Astrocyte (in vitro differentiated cells and primary cell): ENCODE measurements at regions not wholly inside any gene's neighbourhood (a gene's known extent, or its start where the extent isn't known, plus 50 kb on each side); places are given as distances from the start of the nearest gene placed in this dataset.
"Not testable (repeated sequence)": the region's sequence is repeated elsewhere in the genome, so short reads cannot be mapped to it uniquely, and the experiment has no call there.

Experiments
- DNase-seq: peaks from one replicate; pipeline ENCODE4 v3.0.0-alpha.2; 2010; ENCODE audit warnings: low read depth
- FAIRE-seq: peaks from 2 replicates; lab custom pipeline; 2011; peaks lifted over from hg19 to GRCh38; lab: Jason Lieb, UNC
- H2AFZ ChIP-seq: 2 replicates; pipeline ENCODE4 v1.6.0; 2012; ENCODE audit warnings: low read depth, low read length, inconsistent platforms
- H3K27ac ChIP-seq: 2 replicates; pipeline ENCODE4 v1.5.1; 2011; ENCODE audit warnings: low read depth, low read length, inconsistent platforms
- H3K27me3 ChIP-seq: 2 replicates; pipeline ENCODE4 v1.6.0; 2011; ENCODE audit warnings: low read length, inconsistent platforms; ENCODE audit not compliant: insufficient read depth
- H3K36me3 ChIP-seq: 2 replicates; pipeline ENCODE4 v1.5.1; 2011; ENCODE audit warnings: low read length, inconsistent platforms; ENCODE audit not compliant: insufficient read depth
- H3K4me1 ChIP-seq: 2 replicates; pipeline ENCODE4 v1.5.1; 2011; ENCODE audit warnings: low read length, inconsistent platforms; ENCODE audit not compliant: insufficient read depth
- H3K4me2 ChIP-seq: 2 replicates; pipeline ENCODE4 v1.6.0; 2012; ENCODE audit warnings: low read length, inconsistent platforms
- H3K4me3 ChIP-seq: 2 replicates; pipeline ENCODE4 v1.5.1; 2011; ENCODE audit warnings: low read depth, mild to moderate bottlenecking, low read length, inconsistent platforms; ENCODE audit not compliant: insufficient read depth
- H3K79me2 ChIP-seq: 2 replicates; pipeline ENCODE4 v1.6.0; 2012; ENCODE audit warnings: mild to moderate bottlenecking, low read length, inconsistent platforms; ENCODE audit not compliant: insufficient read depth
- H3K9ac ChIP-seq: 2 replicates; pipeline ENCODE4 v1.6.0; 2012; ENCODE audit warnings: mild to moderate bottlenecking, low read length, inconsistent platforms
- H3K9me3 ChIP-seq: 2 replicates; pipeline ENCODE4 v1.5.1; 2012; ENCODE audit warnings: low read depth, mild to moderate bottlenecking, low read length, inconsistent platforms; ENCODE audit not compliant: insufficient read depth
- H4K20me1 ChIP-seq: 2 replicates; pipeline ENCODE4 v1.6.0; 2012; ENCODE audit warnings: low read length, inconsistent platforms; ENCODE audit not compliant: insufficient read depth
- H3K27ac Mint-ChIP-seq: one replicate; pipeline ENCODE4 v1.8.0; 2021; ENCODE audit warnings: mild to moderate bottlenecking, mixed read lengths; ENCODE audit not compliant: unreplicated experiment
- H3K27me3 Mint-ChIP-seq: one replicate; pipeline ENCODE4 v1.8.0; 2021; ENCODE audit warnings: low read depth, mixed read lengths; ENCODE audit not compliant: unreplicated experiment
- H3K36me3 Mint-ChIP-seq: one replicate; pipeline ENCODE4 v1.8.0; 2021; ENCODE audit warnings: low read depth, mixed read lengths; ENCODE audit not compliant: unreplicated experiment
- H3K4me1 Mint-ChIP-seq: one replicate; pipeline ENCODE4 v1.8.0; 2021; ENCODE audit warnings: low read depth, mixed read lengths; ENCODE audit not compliant: unreplicated experiment
- H3K4me3 Mint-ChIP-seq: one replicate; pipeline ENCODE4 v1.8.0; 2021; ENCODE audit warnings: mild to moderate bottlenecking, moderate library complexity, mixed read lengths; ENCODE audit not compliant: unreplicated experiment
- H3K9me3 Mint-ChIP-seq: one replicate; pipeline ENCODE4 v1.8.0; 2021; ENCODE audit warnings: mild to moderate bottlenecking, mixed read lengths; ENCODE audit not compliant: unreplicated experiment
- EZH2 ChIP-seq: IDR thresholded peaks from 2 replicates; pipeline ENCODE4 v1.6.1; 2012; ENCODE audit warnings: mild to moderate bottlenecking, low read length, inconsistent platforms; ENCODE audit not compliant: insufficient read depth

DNA sequence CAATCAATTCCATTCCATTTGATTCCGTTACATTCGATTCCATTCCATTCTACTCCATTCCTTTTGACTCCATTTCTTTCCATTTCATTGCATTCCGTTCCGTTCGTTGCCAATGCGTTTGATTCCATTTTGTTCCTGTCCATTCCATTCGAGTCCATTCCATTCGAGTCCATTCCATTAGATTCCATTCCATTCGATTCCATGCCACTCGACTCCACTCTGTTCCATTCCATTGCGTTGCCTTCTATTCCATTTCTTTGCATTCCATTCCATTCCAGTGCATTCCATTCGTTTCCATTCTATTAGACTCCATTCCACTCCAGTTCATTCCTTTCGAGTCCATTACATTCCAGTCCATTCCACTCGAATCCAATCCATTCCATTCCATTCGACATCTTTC lies 2587.5 kb upstream of the TPTE start:
- Histone ChIP-seq H3K4me1 (no peaks in the 10 kb centered on the region), H3K4me3 (no peak overlapping the region), H3K79me2 (no peaks in the 10 kb centered on the region), H3K9me3 (peaks cover 67% of the 10 kb centered on the region), H3K4me2 (no peak overlapping the region), H3K27ac (no peak overlapping the region), H3K9ac (no peak overlapping the region), H2AFZ (no peak overlapping the region), H3K36me3 (no peaks in the 10 kb centered on the region), H3K27me3 (no peaks in the 10 kb centered on the region), H4K20me1 (no peaks in the 10 kb centered on the region)
- H3K27me3 Mint-ChIP-seq, result no peaks in the 10 kb centered on the region
- FAIRE-seq (no peak), DNase-seq (no peak)
- peaks cover 98% of the 10 kb centered on the region for H3K9me3 Mint-ChIP-seq
- no peaks in the 10 kb centered on the region for H3K4me1 Mint-ChIP-seq
- H3K4me3 Mint-ChIP-seq, result no peak overlapping the region
- H3K36me3 Mint-ChIP-seq, result no peaks in the 10 kb centered on the region
- no peak for TF ChIP-seq EZH2
- no peak overlapping the region for H3K27ac Mint-ChIP-seq

DNA sequence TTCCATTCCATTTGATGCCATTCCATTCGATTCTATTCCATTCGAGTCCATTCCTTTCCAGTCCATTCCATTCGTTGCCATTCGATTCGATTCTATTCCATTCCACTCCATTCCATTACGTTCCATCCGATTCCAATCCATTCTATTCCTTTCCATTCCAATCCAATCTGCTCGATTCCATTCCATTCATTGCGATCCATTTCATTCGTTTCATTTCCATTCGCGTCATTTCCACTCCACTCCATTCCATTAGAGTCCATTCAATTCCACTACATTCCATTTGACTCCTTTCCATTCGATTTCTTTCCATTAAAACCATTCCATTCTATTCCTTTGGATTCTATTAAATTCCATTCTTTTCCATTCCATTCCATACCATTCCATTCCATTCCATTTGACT lies 2584.1 kb upstream of the TPTE start:
- not testable (repeated sequence) for H3K27ac Mint-ChIP-seq, H3K4me2 ChIP-seq, H3K79me2 ChIP-seq, H3K36me3 ChIP-seq, H3K9ac ChIP-seq, H3K27ac ChIP-seq, DNase-seq, H3K27me3 ChIP-seq, H3K4me3 Mint-ChIP-seq, H3K27me3 Mint-ChIP-seq, H2AFZ ChIP-seq, H3K4me1 Mint-ChIP-seq, H4K20me1 ChIP-seq, H3K36me3 Mint-ChIP-seq, FAIRE-seq, H3K4me1 ChIP-seq, H3K4me3 ChIP-seq
- H3K9me3 Mint-ChIP-seq, result peaks cover 100% of the 10 kb centered on the region
- H3K9me3 ChIP-seq, result peaks cover 75% of the 10 kb centered on the region

- H3K4me1 Mint-ChIP-seq, H3K36me3 ChIP-seq, H3K27me3 ChIP-seq, H3K4me2 ChIP-seq, H3K4me1 ChIP-seq, H3K9ac ChIP-seq, H2AFZ ChIP-seq, FAIRE-seq, H3K79me2 ChIP-seq, H3K4me3 Mint-ChIP-seq, H3K27me3 Mint-ChIP-seq, DNase-seq, H3K27ac Mint-ChIP-seq, H4K20me1 ChIP-seq, H3K36me3 Mint-ChIP-seq, H3K4me3 ChIP-seq, H3K27ac ChIP-seq: not testable (repeated sequence)
- H3K9me3 ChIP-seq, result peaks cover 75% of the 10 kb centered on the region
- peaks cover 100% of the 10 kb centered on the region for H3K9me3 Mint-ChIP-seq
Observed at GRCh38 chr21:7938223-7938622, 2583.2 kb upstream of the TPTE start.

DNA sequence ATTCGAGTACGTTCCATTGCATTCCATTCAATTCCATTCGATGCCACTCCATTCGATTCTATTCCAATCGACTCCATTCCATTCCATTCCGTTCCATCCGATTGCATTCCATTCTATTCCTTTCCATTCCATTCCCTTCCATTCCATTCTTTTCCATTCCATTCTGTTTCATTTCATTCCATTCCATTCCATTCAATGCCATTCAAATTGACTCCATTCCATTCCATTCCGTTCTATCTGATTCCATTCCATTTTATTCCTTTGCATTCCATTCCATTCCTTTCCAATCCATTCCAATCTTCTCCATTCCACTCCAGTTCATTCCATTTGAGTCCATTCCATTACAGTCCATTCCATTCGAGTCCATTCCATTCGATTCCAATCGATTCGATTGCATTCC lies 2580.0 kb upstream of the TPTE start:
- peaks cover 100% of the 10 kb centered on the region for H3K9me3 Mint-ChIP-seq
- not testable (repeated sequence) for H3K9ac ChIP-seq

DNA sequence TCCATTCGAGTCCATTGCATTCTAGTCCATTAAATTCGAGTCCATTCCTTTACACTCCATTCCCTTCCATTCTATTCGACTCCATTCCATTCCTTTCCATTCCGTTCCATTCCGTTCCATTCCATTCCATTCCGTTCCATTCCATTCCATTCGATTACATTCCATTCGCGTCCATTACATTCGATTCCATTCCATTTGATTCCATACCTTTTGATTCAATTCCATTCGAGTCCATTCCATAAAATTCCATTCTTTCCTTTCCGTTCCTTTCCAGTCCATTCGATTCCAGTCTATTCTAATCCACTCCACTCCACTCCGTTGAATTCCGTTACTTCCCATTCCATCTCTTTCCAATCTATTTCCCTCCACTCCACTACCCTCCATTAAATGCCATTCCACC lies 2579.2 kb upstream of the TPTE start:
- not testable (repeated sequence) for H4K20me1 ChIP-seq, H3K4me2 ChIP-seq, H3K4me1 ChIP-seq, H3K36me3 Mint-ChIP-seq, H3K4me1 Mint-ChIP-seq, FAIRE-seq, H3K27me3 ChIP-seq, H3K4me3 Mint-ChIP-seq, H3K27ac Mint-ChIP-seq, H2AFZ ChIP-seq, H3K27ac ChIP-seq, DNase-seq, H3K4me3 ChIP-seq, H3K9ac ChIP-seq, H3K36me3 ChIP-seq, H3K79me2 ChIP-seq, H3K27me3 Mint-ChIP-seq
- H3K9me3 Mint-ChIP-seq, result peaks cover 100% of the 10 kb centered on the region
- peaks cover 85% of the 10 kb centered on the region for H3K9me3 ChIP-seq

More for the DNA sequence above, 2580.0 kb upstream of the TPTE start:
- not testable (repeated sequence) for H4K20me1 ChIP-seq, DNase-seq, FAIRE-seq, H3K4me2 ChIP-seq, H2AFZ ChIP-seq, H3K4me1 ChIP-seq, H3K27me3 Mint-ChIP-seq, H3K36me3 ChIP-seq, H3K4me3 Mint-ChIP-seq, H3K36me3 Mint-ChIP-seq, H3K4me3 ChIP-seq, H3K27ac Mint-ChIP-seq, H3K79me2 ChIP-seq, H3K27me3 ChIP-seq, H3K27ac ChIP-seq, H3K4me1 Mint-ChIP-seq
- peaks cover 78% of the 10 kb centered on the region for H3K9me3 ChIP-seq

DNA sequence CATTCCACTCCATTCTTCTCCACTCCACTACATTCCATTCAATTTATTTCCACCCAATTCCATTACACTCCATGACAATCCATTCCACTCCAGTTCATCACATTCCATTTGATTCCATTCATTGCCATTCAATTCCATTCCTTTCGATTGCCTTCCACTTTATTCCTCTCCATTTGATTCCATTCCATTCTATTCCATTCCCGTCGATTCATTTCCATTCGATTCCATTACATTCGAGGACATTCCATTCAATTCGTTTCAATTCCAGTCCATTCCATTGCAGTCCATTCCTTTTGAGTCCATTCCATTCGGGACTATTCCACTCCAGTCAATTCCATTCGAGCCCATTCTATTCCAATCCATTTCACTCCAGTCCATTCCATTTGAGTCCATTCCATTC lies 2577.8 kb upstream of the TPTE start:
- not testable (repeated sequence) for H3K36me3 ChIP-seq, H3K27me3 ChIP-seq, H2AFZ ChIP-seq, DNase-seq, H3K4me1 Mint-ChIP-seq, H3K27ac ChIP-seq, H3K36me3 Mint-ChIP-seq, H3K4me3 Mint-ChIP-seq, H4K20me1 ChIP-seq, H3K4me3 ChIP-seq, FAIRE-seq, H3K27ac Mint-ChIP-seq, H3K27me3 Mint-ChIP-seq, H3K4me2 ChIP-seq, H3K4me1 ChIP-seq, H3K79me2 ChIP-seq, H3K9ac ChIP-seq
- H3K9me3 ChIP-seq, result peaks cover 85% of the 10 kb centered on the region
- H3K9me3 Mint-ChIP-seq, result peaks cover 100% of the 10 kb centered on the region
